ENCODE measurements at regions not wholly inside any gene's neighbourhood (a gene's known extent, or its start where the extent isn't known, plus 50 kb on each side); places are given as distances from the start of the nearest gene placed in this dataset.
"Not testable (repeated sequence)": the region's sequence is repeated elsewhere in the genome, so short reads cannot be mapped to it uniquely, and the experiment has no call there.

GRCh38 chr5:85466423-85466822, 1081.7 kb upstream of the EDIL3 start:
- no peak for DNase-seq (ENCODE audit: low read depth in 1 of 2, low spot score in 1 of 2)
- no peak overlapping the region for H3K27ac ChIP-seq
- H3K4me1 ChIP-seq (ENCODE audit: low read depth), result no peaks in the 10 kb centered on the region
- no peak for TF ChIP-seq CTCF (IDR thresholded peaks at IDR 0.05; ENCODE audit: low read depth, low read length)
- no peaks in the 10 kb centered on the region for H3K9me3 ChIP-seq (ENCODE audit: low read depth)
- H3K4me3 ChIP-seq, result no peak overlapping the region
- no peaks in the 10 kb centered on the region for H3K36me3 ChIP-seq
- no peaks in the 10 kb centered on the region for H3K27me3 ChIP-seq

- DNase-seq (ENCODE audit: low read depth in 1 of 2, low spot score in 1 of 2), result no peak
- Histone ChIP-seq H3K4me3 (no peak overlapping the region), H3K27me3 (no peaks in the 10 kb centered on the region), H3K4me1 (ENCODE audit: low read depth) (no peaks in the 10 kb centered on the region), H3K9me3 (ENCODE audit: low read depth) (no peaks in the 10 kb centered on the region), H3K27ac (no peak overlapping the region), H3K36me3 (no peaks in the 10 kb centered on the region)
- no peak for TF ChIP-seq CTCF (IDR thresholded peaks at IDR 0.05; ENCODE audit: low read depth, low read length)
Measured at GRCh38 chr5:85472749-85473148, 1088.1 kb upstream of the EDIL3 start.

DNA sequence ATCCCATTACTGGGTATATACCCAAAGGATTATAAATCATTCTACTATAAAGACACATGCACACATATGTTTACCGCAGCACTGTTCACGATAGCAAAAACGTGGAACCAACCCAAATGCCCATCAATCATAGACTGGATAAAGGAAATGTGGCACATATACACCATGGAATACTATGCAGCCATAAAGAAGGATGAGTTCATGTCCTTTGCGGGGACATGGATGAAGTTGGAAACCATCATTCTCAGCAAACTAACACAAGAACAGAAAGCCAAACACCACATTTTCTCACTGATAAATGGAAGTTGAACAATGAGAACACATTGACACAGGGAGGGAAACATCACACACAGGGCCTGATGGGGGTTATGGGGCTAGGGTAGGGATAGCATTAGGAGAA, 1090.5 kb upstream of the EDIL3 start:
- H3K4me3 ChIP-seq; H3K4me1 ChIP-seq (ENCODE audit: low read depth); H3K27me3 ChIP-seq; H3K36me3 ChIP-seq; DNase-seq (ENCODE audit: low read depth in 1 of 2, low spot score in 1 of 2); H3K9me3 ChIP-seq (ENCODE audit: low read depth); H3K27ac ChIP-seq: not testable (repeated sequence)

DNA sequence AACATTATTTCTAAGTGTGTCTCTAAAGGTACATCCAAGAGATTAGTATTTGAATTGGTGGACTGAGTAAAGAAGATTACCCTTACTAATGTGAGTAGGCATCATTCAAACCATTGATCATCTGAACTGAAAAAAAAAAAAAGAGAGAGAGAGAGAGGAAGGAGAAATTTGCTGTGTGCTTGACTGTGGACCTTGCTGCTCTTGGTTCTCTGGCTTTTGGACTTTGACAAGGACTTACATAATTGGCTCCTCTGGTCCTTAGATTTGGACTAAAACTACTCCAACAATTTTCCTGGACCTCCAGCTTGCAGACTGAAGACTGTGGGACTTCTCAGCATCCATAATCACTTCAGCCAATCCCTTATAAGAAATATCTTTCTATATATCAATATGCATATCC, 1091.9 kb upstream of the EDIL3 start:
- Histone ChIP-seq H3K36me3 (no peaks in the 10 kb centered on the region), H3K4me3 (no peak overlapping the region), H3K4me1 (ENCODE audit: low read depth) (no peaks in the 10 kb centered on the region), H3K27me3 (no peaks in the 10 kb centered on the region), H3K9me3 (ENCODE audit: low read depth) (no peaks in the 10 kb centered on the region), H3K27ac (no peak overlapping the region)
- TF ChIP-seq CTCF (IDR thresholded peaks at IDR 0.05; ENCODE audit: low read depth, low read length), result no peak
- DNase-seq (ENCODE audit: low read depth in 1 of 2, low spot score in 1 of 2), result no peak

DNA sequence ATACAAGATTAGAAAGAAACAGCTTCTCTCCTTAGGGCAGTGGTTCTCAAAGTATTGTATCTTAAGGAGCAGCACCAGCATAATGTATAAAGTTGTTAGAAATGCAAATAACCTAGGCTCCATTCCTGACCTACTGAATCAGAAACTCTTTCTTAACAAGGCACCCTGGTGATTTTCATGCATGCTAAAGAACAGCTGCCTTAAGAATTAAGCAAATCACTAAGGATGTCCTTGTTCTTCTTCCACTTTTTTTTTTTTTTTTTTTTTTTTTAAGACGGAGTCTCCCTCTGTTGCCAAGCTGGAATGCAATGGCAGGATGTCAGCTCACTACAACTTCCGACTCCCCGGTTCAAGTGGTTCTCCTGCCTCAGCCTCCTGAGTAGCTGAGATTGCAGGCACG, 1095.2 kb upstream of the EDIL3 start:
- no peaks in the 10 kb centered on the region for H3K4me1 ChIP-seq (ENCODE audit: low read depth)
- H3K27ac ChIP-seq, result no peak overlapping the region
- no peaks in the 10 kb centered on the region for H3K27me3 ChIP-seq
- DNase-seq (ENCODE audit: low read depth in 1 of 2, low spot score in 1 of 2), result no peak
- peaks cover under 1% of the 10 kb centered on the region for H3K9me3 ChIP-seq (ENCODE audit: low read depth)
- TF ChIP-seq CTCF (IDR thresholded peaks at IDR 0.05; ENCODE audit: low read depth, low read length), result no peak
- H3K4me3 ChIP-seq, result no peak overlapping the region
- H3K36me3 ChIP-seq, result no peaks in the 10 kb centered on the region

- TF ChIP-seq CTCF (IDR thresholded peaks at IDR 0.05; ENCODE audit: low read depth, low read length), result no peak
- Histone ChIP-seq H3K36me3 (no peaks in the 10 kb centered on the region), H3K27me3 (no peaks in the 10 kb centered on the region), H3K9me3 (ENCODE audit: low read depth) (peaks cover 7% of the 10 kb centered on the region), H3K27ac (no peak overlapping the region), H3K4me1 (ENCODE audit: low read depth) (no peaks in the 10 kb centered on the region), H3K4me3 (no peak overlapping the region)
- no peak for DNase-seq (ENCODE audit: low read depth in 1 of 2, low spot score in 1 of 2)
Measured at GRCh38 chr5:85484982-85485574, 1100.4 kb upstream of the EDIL3 start.

Measured in cardiac muscle cell (in vitro differentiated cells and primary cell).